GM12874 (cell line): ENCODE measurements at regions not wholly inside any gene's neighbourhood (a gene's known extent, or its start where the extent isn't known, plus 50 kb on each side); places are given as distances from the start of the nearest gene placed in this dataset.

Experiments
- TF ChIP-seq, protein P1 (sequence below): IDR thresholded peaks from 2 replicates; pipeline ENCODE4 v1.5.1; 2011; ENCODE audit warnings: low read depth, mild to moderate bottlenecking, control low read depth, low read length, moderate library complexity; ENCODE audit not compliant: insufficient read depth

- TF ChIP-seq, protein P1, sequence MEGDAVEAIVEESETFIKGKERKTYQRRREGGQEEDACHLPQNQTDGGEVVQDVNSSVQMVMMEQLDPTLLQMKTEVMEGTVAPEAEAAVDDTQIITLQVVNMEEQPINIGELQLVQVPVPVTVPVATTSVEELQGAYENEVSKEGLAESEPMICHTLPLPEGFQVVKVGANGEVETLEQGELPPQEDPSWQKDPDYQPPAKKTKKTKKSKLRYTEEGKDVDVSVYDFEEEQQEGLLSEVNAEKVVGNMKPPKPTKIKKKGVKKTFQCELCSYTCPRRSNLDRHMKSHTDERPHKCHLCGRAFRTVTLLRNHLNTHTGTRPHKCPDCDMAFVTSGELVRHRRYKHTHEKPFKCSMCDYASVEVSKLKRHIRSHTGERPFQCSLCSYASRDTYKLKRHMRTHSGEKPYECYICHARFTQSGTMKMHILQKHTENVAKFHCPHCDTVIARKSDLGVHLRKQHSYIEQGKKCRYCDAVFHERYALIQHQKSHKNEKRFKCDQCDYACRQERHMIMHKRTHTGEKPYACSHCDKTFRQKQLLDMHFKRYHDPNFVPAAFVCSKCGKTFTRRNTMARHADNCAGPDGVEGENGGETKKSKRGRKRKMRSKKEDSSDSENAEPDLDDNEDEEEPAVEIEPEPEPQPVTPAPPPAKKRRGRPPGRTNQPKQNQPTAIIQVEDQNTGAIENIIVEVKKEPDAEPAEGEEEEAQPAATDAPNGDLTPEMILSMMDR, result no peak
Measured at GRCh38 chr19:20252613-20253012, 85.6 kb downstream of the ZNF486 start.

GRCh38 chr19:20250627-20251026, 83.6 kb downstream of the ZNF486 start:
- TF ChIP-seq, protein P1, result no peak

DNA sequence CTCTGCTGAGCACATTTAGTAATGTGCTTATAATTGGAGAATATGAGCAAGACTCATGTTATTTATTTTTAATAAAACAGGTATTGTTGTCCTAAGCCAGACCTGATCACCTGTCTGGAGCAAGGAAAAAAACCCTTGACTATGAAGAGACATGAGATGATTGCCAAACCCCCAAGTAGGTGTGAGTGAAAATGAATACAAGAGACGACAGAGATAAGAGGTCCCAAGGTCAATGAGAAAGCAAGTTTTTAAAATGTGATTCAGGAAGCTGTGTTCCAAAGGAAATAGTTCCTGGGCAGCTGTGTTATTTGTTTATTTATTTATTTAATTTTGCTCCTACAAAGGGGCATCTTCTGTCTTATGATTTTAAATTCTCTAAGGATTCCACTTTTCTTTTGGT, 83.1 kb downstream of the ZNF486 start:
- TF ChIP-seq, protein P1, result no peak
